Liver (tissue), 8 donors: ENCODE measurements at regions not wholly inside any gene's neighbourhood (a gene's known extent, or its start where the extent isn't known, plus 50 kb on each side); places are given as distances from the start of the nearest gene placed in this dataset.

Experiments used
- DNase-seq: peaks from one replicate; pipeline ENCODE4 v3.0.0-alpha.2; 2017; ENCODE audit warnings: low spot score
- H3K27ac ChIP-seq, 2 donors: one replicate each; pipeline ENCODE4 v1.7.0; 2013; ENCODE audit warnings: inconsistent platforms in 2 of 2, low read length in 2 of 2, control low read depth in 1 of 2, low read depth in 1 of 2, mild to moderate bottlenecking in 1 of 2
- H3K27me3 ChIP-seq, 4 donors: one replicate each; pipeline versions ENCODE4 v1.6.1 to v1.7.0; 2013; ENCODE audit warnings: low read length in 3 of 4, inconsistent platforms in 1 of 4, mild to moderate bottlenecking in 1 of 4, moderate library complexity in 1 of 4; ENCODE audit not compliant: control insufficient read depth in 4 of 4, insufficient read depth in 4 of 4
- H3K36me3 ChIP-seq, 4 donors: one replicate each; pipeline versions ENCODE4 v1.6.1 to v1.7.0; 2013; ENCODE audit warnings: low read length in 3 of 4, mild to moderate bottlenecking in 3 of 4, low read depth in 1 of 4, moderate library complexity in 1 of 4; ENCODE audit not compliant: control insufficient read depth in 4 of 4, insufficient read depth in 3 of 4
- H3K4me1 ChIP-seq, 4 donors: one replicate each; pipeline versions ENCODE4 v1.6.1 to v1.7.0; 2013; ENCODE audit warnings: low read length in 3 of 4, mild to moderate bottlenecking in 3 of 4, moderate library complexity in 1 of 4; ENCODE audit not compliant: control insufficient read depth in 4 of 4, insufficient read depth in 4 of 4
- H3K4me3 ChIP-seq, 3 donors: one replicate each; pipeline versions ENCODE4 v1.6.1 to v1.7.0; 2013; ENCODE audit warnings: low read length in 3 of 3, control low read depth in 1 of 3, low read depth in 1 of 3, mild to moderate bottlenecking in 1 of 3
- H3K9ac ChIP-seq, 2 donors: one replicate each; pipeline ENCODE4 v1.7.0; 2013; ENCODE audit warnings: low read length in 2 of 2, mild to moderate bottlenecking in 2 of 2, moderate library complexity in 2 of 2, control low read depth in 1 of 2, low read depth in 1 of 2
- H3K9me3 ChIP-seq, 4 donors: one replicate each; pipeline versions ENCODE4 v1.6.1 to v1.7.0; 2013; ENCODE audit warnings: low read length in 3 of 4; ENCODE audit not compliant: control insufficient read depth in 4 of 4
- EGR1 ChIP-seq, 2 donors: IDR thresholded peaks; 2 replicates each; pipeline ENCODE4 v1.6.1; 2016 to 2018; ENCODE audit warnings: antibody characterized with exemption in 2 of 2, low read depth in 2 of 2
- FOXA1 ChIP-seq: IDR thresholded peaks from 2 replicates; pipeline ENCODE4 v1.6.1; 2016; ENCODE audit warnings: antibody characterized with exemption
- FOXA2 ChIP-seq: IDR thresholded peaks from 2 replicates; pipeline ENCODE4 v1.6.1; 2016; ENCODE audit warnings: antibody characterized with exemption
- GABPA ChIP-seq, 2 donors: IDR thresholded peaks in 1 of 2; conservative IDR thresholded peaks in 1 of 2; 2 replicates each; pipeline ENCODE4 v1.6.1; 2016; ENCODE audit warnings: antibody characterized with exemption in 2 of 2, mild to moderate bottlenecking in 1 of 2, moderate library complexity in 1 of 2
- HNF4A ChIP-seq, 2 donors: conservative IDR thresholded peaks; 2 replicates each; pipeline ENCODE4 v1.6.1; 2016; ENCODE audit warnings: antibody characterized with exemption in 2 of 2, mild to moderate bottlenecking in 2 of 2
- HNF4G ChIP-seq: IDR thresholded peaks from 2 replicates; pipeline ENCODE4 v1.6.1; 2016; ENCODE audit warnings: antibody characterized with exemption
- JUND ChIP-seq, 2 donors: IDR thresholded peaks; 2 replicates each; pipeline ENCODE4 v1.6.1; 2016; ENCODE audit warnings: antibody characterized with exemption in 2 of 2
- NR2F2 ChIP-seq: IDR thresholded peaks from 2 replicates; pipeline ENCODE4 v1.6.1; 2016; ENCODE audit warnings: antibody characterized with exemption
- RAD21 ChIP-seq, 2 donors: IDR thresholded peaks; 2 replicates each; pipeline ENCODE4 v1.6.1; 2016; ENCODE audit warnings: antibody characterized with exemption in 2 of 2, mild to moderate bottlenecking in 2 of 2
- RXRA ChIP-seq, 2 donors: IDR thresholded peaks; 2 replicates each; pipeline ENCODE4 v1.6.1; 2017 to 2018; ENCODE audit warnings: antibody characterized with exemption in 2 of 2, mild to moderate bottlenecking in 1 of 2
- SP1 ChIP-seq: IDR thresholded peaks from 2 replicates; pipeline ENCODE4 v1.6.1; 2018; ENCODE audit warnings: antibody characterized with exemption, mild to moderate bottlenecking
- TAF1 ChIP-seq: conservative IDR thresholded peaks from 2 replicates; pipeline ENCODE4 v1.6.1; 2016; ENCODE audit warnings: antibody characterized with exemption, mild to moderate bottlenecking
- YY1 ChIP-seq: IDR thresholded peaks from 2 replicates; pipeline ENCODE4 v1.6.1; 2016; ENCODE audit warnings: antibody characterized with exemption, mild to moderate bottlenecking
- WGBS: extraction: QIAGEN DNeasy Blood & Tissue Kit; methylation state at CpG from one replicate; pipeline ENCODE4 v1.1.7; 2013; 5-methylcytosine and 5-hydroxymethylcytosine counted together
- TF ChIP-seq, protein P1 (sequence below): IDR thresholded peaks from 2 replicates; pipeline ENCODE4 v1.6.1; 2016; ENCODE audit warnings: antibody characterized with exemption
- TF ChIP-seq, protein P2 (sequence below): fragments of 150-350 bp; IDR thresholded peaks from 2 replicates; pipeline ENCODE4 v1.5.1; 2017; ENCODE audit warnings: improper control_type of control experiment, low read depth, low read length; ENCODE audit not compliant: missing input control
- TF ChIP-seq, protein P3 (sequence below): IDR thresholded peaks from 2 replicates; pipeline ENCODE4 v1.6.1; 2016; ENCODE audit warnings: antibody characterized with exemption, mild to moderate bottlenecking
- TF ChIP-seq, protein P4 (sequence below): IDR thresholded peaks from 2 replicates; pipeline ENCODE4 v1.6.1; 2016; ENCODE audit warnings: antibody characterized with exemption
- TF ChIP-seq, protein P5 (sequence below): IDR thresholded peaks from 2 replicates; pipeline ENCODE4 v1.6.1; 2016; ENCODE audit warnings: antibody characterized with exemption
- donor health status: healthy.
- donor health status: healthy.
- donor health status: healthy.
- donor health status: healthy.
- donor health status: healthy.

DNA sequence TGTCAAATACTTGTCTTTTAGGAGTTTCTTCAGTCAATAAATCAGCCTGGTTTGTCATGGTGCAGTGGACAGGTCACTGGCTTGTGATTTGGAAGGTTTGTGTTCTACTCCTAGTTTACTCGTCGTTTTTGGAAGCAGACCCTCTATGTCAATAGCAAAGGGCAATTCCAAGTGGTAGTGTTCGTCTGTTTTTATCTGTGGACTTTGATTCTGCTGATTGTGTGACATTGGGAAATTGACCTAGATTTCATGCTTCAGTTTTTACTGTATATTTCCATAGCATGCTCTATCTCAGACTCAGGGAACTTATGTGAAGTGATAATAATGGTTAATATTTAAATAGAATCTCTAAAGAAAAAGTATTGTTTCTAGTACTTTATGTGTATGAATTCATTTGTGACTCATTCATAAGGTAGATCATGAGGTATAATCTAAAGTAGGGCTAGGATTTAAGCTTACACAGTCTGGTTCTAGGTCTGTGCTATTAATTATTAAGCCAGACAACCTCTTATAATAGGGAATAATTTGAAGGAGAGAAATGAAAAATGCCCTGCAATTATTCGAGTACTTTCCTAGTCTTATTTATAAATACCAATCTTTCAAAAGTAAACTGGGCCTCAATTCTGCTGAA is 198.1 kb downstream of the REEP3 start:
- peaks cover 0 to 28% (median 19%) of the 10 kb centered on the region in 4 donors for H3K4me1 ChIP-seq
- peak overlapping the region in 1 of 2 donors; percentile 77 for H3K9ac ChIP-seq
- H3K36me3 ChIP-seq: no peaks in the 10 kb centered on the region
- peak overlapping the region; percentile 73 to 92 for H3K27ac ChIP-seq
- no peaks in the 10 kb centered on the region for H3K27me3 ChIP-seq
- H3K9me3 ChIP-seq: no peaks in the 10 kb centered on the region
- TF ChIP-seq NR2F2 (peak; percentile 61), TAF1 (peak; percentile 37), HNF4G (peak; percentile 99), FOXA2 (peak; percentile 100), JUND (IDR thresholded peaks at IDR 0.05) (peak; percentile 93 to 95), GABPA (IDR thresholded peaks at IDR 0.05 in 1 of 2, conservative IDR thresholded peaks at IDR 0.05 in 1 of 2) (peak in 1 of 2 donors; percentile 60), SP1 (peak; percentile 99), FOXA1 (peak; percentile 100), HNF4A (conservative IDR thresholded peaks at IDR 0.05) (peak; percentile 100), EGR1 (IDR thresholded peaks at IDR 0.05; ENCODE audit: low read depth in 2 of 2) (peak in 1 of 2 donors; percentile 79), YY1 (peak; percentile 83), RAD21 (IDR thresholded peaks at IDR 0.05) (peak; percentile 65 to 77), RXRA (IDR thresholded peaks at IDR 0.05) (peak; percentile 92 to 97)
- TF ChIP-seq, protein P1, sequence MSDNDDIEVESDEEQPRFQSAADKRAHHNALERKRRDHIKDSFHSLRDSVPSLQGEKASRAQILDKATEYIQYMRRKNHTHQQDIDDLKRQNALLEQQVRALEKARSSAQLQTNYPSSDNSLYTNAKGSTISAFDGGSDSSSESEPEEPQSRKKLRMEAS: peak; percentile 90
- TF ChIP-seq, protein P2, sequence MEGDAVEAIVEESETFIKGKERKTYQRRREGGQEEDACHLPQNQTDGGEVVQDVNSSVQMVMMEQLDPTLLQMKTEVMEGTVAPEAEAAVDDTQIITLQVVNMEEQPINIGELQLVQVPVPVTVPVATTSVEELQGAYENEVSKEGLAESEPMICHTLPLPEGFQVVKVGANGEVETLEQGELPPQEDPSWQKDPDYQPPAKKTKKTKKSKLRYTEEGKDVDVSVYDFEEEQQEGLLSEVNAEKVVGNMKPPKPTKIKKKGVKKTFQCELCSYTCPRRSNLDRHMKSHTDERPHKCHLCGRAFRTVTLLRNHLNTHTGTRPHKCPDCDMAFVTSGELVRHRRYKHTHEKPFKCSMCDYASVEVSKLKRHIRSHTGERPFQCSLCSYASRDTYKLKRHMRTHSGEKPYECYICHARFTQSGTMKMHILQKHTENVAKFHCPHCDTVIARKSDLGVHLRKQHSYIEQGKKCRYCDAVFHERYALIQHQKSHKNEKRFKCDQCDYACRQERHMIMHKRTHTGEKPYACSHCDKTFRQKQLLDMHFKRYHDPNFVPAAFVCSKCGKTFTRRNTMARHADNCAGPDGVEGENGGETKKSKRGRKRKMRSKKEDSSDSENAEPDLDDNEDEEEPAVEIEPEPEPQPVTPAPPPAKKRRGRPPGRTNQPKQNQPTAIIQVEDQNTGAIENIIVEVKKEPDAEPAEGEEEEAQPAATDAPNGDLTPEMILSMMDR: no peak
- TF ChIP-seq, protein P3, sequence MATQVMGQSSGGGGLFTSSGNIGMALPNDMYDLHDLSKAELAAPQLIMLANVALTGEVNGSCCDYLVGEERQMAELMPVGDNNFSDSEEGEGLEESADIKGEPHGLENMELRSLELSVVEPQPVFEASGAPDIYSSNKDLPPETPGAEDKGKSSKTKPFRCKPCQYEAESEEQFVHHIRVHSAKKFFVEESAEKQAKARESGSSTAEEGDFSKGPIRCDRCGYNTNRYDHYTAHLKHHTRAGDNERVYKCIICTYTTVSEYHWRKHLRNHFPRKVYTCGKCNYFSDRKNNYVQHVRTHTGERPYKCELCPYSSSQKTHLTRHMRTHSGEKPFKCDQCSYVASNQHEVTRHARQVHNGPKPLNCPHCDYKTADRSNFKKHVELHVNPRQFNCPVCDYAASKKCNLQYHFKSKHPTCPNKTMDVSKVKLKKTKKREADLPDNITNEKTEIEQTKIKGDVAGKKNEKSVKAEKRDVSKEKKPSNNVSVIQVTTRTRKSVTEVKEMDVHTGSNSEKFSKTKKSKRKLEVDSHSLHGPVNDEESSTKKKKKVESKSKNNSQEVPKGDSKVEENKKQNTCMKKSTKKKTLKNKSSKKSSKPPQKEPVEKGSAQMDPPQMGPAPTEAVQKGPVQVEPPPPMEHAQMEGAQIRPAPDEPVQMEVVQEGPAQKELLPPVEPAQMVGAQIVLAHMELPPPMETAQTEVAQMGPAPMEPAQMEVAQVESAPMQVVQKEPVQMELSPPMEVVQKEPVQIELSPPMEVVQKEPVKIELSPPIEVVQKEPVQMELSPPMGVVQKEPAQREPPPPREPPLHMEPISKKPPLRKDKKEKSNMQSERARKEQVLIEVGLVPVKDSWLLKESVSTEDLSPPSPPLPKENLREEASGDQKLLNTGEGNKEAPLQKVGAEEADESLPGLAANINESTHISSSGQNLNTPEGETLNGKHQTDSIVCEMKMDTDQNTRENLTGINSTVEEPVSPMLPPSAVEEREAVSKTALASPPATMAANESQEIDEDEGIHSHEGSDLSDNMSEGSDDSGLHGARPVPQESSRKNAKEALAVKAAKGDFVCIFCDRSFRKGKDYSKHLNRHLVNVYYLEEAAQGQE: peak; percentile 92
- TF ChIP-seq, protein P4, sequence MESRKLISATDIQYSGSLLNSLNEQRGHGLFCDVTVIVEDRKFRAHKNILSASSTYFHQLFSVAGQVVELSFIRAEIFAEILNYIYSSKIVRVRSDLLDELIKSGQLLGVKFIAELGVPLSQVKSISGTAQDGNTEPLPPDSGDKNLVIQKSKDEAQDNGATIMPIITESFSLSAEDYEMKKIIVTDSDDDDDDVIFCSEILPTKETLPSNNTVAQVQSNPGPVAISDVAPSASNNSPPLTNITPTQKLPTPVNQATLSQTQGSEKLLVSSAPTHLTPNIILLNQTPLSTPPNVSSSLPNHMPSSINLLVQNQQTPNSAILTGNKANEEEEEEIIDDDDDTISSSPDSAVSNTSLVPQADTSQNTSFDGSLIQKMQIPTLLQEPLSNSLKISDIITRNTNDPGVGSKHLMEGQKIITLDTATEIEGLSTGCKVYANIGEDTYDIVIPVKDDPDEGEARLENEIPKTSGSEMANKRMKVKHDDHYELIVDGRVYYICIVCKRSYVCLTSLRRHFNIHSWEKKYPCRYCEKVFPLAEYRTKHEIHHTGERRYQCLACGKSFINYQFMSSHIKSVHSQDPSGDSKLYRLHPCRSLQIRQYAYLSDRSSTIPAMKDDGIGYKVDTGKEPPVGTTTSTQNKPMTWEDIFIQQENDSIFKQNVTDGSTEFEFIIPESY: peak; percentile 95
- TF ChIP-seq, protein P5, sequence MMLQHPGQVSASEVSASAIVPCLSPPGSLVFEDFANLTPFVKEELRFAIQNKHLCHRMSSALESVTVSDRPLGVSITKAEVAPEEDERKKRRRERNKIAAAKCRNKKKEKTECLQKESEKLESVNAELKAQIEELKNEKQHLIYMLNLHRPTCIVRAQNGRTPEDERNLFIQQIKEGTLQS: peak; percentile 79
- H3K4me3 ChIP-seq: no peak overlapping the region
- 29% methylated on average over 4 of the region's 4 CpGs for WGBS
- no peak for DNase-seq
